GM12874 (cell line): ENCODE measurements at regions not wholly inside any gene's neighbourhood (a gene's known extent, or its start where the extent isn't known, plus 50 kb on each side); places are given as distances from the start of the nearest gene placed in this dataset.

Source experiments
- CTCF ChIP-seq: IDR thresholded peaks from 2 replicates; pipeline ENCODE4 v1.5.1; 2011; ENCODE audit warnings: low read depth, mild to moderate bottlenecking, control low read depth, low read length, moderate library complexity; ENCODE audit not compliant: insufficient read depth

DNA sequence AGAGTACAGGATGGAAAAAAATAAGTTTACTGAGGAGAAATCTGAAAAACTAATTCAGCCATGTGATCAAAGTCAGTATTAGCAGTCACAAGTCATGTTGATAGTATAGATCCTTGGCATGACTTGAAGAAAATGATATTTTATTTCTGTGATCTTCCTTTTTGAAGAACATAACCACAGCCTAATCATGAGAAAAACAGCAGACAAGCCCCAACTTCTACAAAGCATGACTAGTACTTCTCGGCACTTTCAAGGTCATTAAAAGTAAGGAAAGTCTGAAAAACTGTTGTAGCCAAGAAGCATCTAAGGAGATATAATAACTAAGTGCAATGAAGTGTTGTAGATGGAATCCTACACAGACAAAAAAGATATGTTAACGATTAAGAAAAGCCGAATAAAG, 264.1 kb upstream of the FOXG1 start:
- TF ChIP-seq CTCF, result no peak

- TF ChIP-seq CTCF, result no peak
Observed at GRCh38 chr14:28515571-28515970, 251.0 kb upstream of the FOXG1 start.

GRCh38 chr14:28536889-28537288, 229.7 kb upstream of the FOXG1 start:
- no peak for TF ChIP-seq CTCF

DNA sequence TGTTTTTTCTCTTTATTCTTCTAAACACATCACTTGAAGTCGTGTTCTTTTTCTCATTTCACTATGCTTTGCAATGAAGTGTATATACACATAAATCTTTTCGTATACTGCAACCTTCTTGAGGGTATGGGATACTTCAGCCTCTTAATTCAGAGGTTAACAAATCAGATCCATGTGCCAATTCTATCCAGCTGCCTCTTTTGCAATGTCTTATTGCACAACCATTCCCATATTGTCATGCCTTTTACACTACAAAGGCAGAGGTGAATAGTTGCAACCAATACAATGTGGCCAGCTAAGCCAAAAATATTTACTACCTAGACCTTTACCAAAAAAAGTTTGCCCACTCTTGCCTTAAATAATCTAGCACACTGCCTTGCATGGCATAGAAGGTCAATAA, 224.5 kb upstream of the FOXG1 start:
- TF ChIP-seq CTCF, result no peak

DNA sequence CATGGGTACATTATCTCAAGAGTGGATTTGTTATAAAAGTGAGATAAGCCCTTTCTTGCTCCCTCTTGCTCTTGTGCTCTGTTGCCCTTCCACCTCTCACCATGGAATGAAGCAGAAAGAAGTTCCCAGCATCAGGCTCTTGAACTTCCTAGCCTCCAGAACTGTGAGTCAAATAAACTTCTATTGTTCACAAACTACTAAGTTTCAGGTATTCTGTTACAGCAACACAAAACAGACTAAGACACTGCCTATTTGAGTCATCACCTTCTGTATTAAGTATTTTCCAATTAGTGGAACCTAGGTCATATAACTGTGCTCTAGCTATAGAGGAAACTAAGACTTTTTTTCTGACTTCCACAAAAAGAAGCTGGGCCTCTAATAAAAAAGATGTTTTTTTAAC, 201.2 kb upstream of the FOXG1 start:
- no peak for TF ChIP-seq CTCF

GRCh38 chr14:28570391-28570790, 196.2 kb upstream of the FOXG1 start:
- TF ChIP-seq CTCF, result no peak

GRCh38 chr14:28571636-28572035, 195.0 kb upstream of the FOXG1 start:
- TF ChIP-seq CTCF, result no peak

GRCh38 chr14:28576523-28576922, 190.1 kb upstream of the FOXG1 start:
- TF ChIP-seq CTCF, result no peak
